K562 (cell line): ENCODE measurements at regions not wholly inside any gene's neighbourhood (a gene's known extent, or its start where the extent isn't known, plus 50 kb on each side); places are given as distances from the start of the nearest gene placed in this dataset.

Source experiments
- ATAC-seq: fragments of 200-7000 bp; cut with Tn5 transposase; 3 replicates; pipeline ENCODE4 v1.9.1; 2020; ENCODE audit warnings: moderate library complexity
- BruUV-seq: library from RNA; stranded (reverse); fragments of 400-500 nt; replicated peaks from 2 replicates; lab custom pipeline; 2021; lab: Mats Ljungman, UMichigan
- CTCF ChIA-PET: fragments of 300-600 bp; formaldehyde crosslinking; extraction: SDS; loops from one replicate; lab custom pipeline; 2021; ENCODE audit warnings: low intra/inter-chr PET ratio; lab: Yijun Ruan, JAX
- POLR2A ChIA-PET: fragments of 300-600, 350-650 bp; sonication (Branson Sonifier 250); formaldehyde crosslinking; extraction: SDS; loops from one replicate; lab custom pipeline; 2021; ENCODE audit warnings: antibody characterized with exemption, inconsistent platforms; lab: Yijun Ruan, JAX
- DNase-seq, 4 experiments: peaks; one replicate each; pipeline versions ENCODE4 v3.0.0 to v3.0.0-alpha.2; 2011 to 2018; ENCODE audit warnings: low spot score in 3 of 4, mixed read lengths in 3 of 4; ENCODE audit errors: extremely low read depth in 1 of 4
- FAIRE-seq: peaks from 2 replicates; lab custom pipeline; 2011; peaks lifted over from hg19 to GRCh38; lab: Jason Lieb, UNC
- H2AFZ ChIP-seq: 2 replicates; pipeline ENCODE4 v1.6.0; 2011; ENCODE audit warnings: low read depth, low read length, control low read depth, inconsistent platforms
- H3K27ac ChIP-seq: fragments of 200-600 bp; 3 replicates; pipeline ENCODE4 v1.8.0; 2011; ENCODE audit warnings: low read depth, mild to moderate bottlenecking, control low read depth, inconsistent platforms, low read length, moderate library complexity, mixed read lengths; ENCODE audit errors: extremely low read depth
- H3K27me3 ChIP-seq, 2 experiments: fragments of 300-600 bp in 1 of 2; 2 replicates in 1 of 2; 3 replicates in 1 of 2; pipeline versions ENCODE4 v1.6.0 to v1.8.0; 2011; ENCODE audit warnings: inconsistent platforms in 2 of 2, low read length in 2 of 2, mild to moderate bottlenecking in 1 of 2, mixed read lengths in 1 of 2, moderate library complexity in 1 of 2; ENCODE audit not compliant: control insufficient read depth in 2 of 2, insufficient read depth in 2 of 2
- H3K36me3 ChIP-seq: fragments of 300-600 bp; 3 replicates; pipeline ENCODE4 v1.8.0; 2011; ENCODE audit warnings: mild to moderate bottlenecking, low read length, inconsistent platforms; ENCODE audit not compliant: control insufficient read depth, insufficient read depth
- H3K4me1 ChIP-seq, 2 experiments: fragments of 200-600 bp in 1 of 2; replicated peaks in 1 of 2; 2 replicates in 1 of 2; 3 replicates in 1 of 2; pipeline versions ENCODE4 v1.5.1 to v1.8.0; 2011; ENCODE audit warnings: inconsistent platforms in 2 of 2, low read length in 2 of 2, mild to moderate bottlenecking in 1 of 2, mixed read lengths in 1 of 2, moderate library complexity in 1 of 2; ENCODE audit not compliant: control insufficient read depth in 2 of 2, insufficient read depth in 2 of 2
- H3K4me2 ChIP-seq: 2 replicates; pipeline ENCODE4 v1.6.1; 2011; ENCODE audit warnings: low read length, control low read depth, inconsistent platforms, mixed read lengths; ENCODE audit not compliant: insufficient read depth
- H3K4me3 ChIP-seq: fragments of 200-600 bp; sonication (generic), shearing (Covaris generic); 2 replicates; pipeline ENCODE4 v1.5.1; 2016; ENCODE audit warnings: control low read depth, inconsistent platforms
- H3K79me2 ChIP-seq: fragments of 200-600 bp; 3 replicates; pipeline ENCODE4 v1.8.0; 2011; ENCODE audit warnings: low read length, inconsistent platforms; ENCODE audit not compliant: control insufficient read depth, insufficient read depth
- H3K9ac ChIP-seq, 2 experiments: 2 replicates each; pipeline versions ENCODE4 v1.6.0 to v1.6.1; 2011; ENCODE audit warnings: low read depth in 2 of 2, low read length in 2 of 2, control low read depth in 1 of 2, inconsistent platforms in 1 of 2, mild to moderate bottlenecking in 1 of 2, mixed read lengths in 1 of 2; ENCODE audit not compliant: insufficient read depth in 1 of 2
- H3K9me1 ChIP-seq: one replicate; pipeline ENCODE4 v1.6.0; 2011; ENCODE audit warnings: inconsistent platforms, mild to moderate bottlenecking, low read length, moderate library complexity; ENCODE audit not compliant: control insufficient read depth, insufficient read depth
- H3K9me3 ChIP-seq: replicated peaks from 2 replicates; pipeline ENCODE4 v1.5.1; 2011; ENCODE audit warnings: low read depth, low read length, inconsistent platforms; ENCODE audit not compliant: control insufficient read depth, insufficient read depth
- H4K20me1 ChIP-seq: replicated peaks from 2 replicates; pipeline ENCODE4 v1.6.1; 2011; ENCODE audit warnings: low read length, inconsistent platforms, mixed read lengths; ENCODE audit not compliant: control insufficient read depth, insufficient read depth
- GATA2 ChIP-seq: sonication (generic); formaldehyde crosslinking; IDR thresholded peaks from 2 replicates; pipeline ENCODE4 v1.4.0; 2020; ENCODE audit warnings: mild to moderate bottlenecking, missing genetic modification reagents
- WGBS: fragments of 100-300 bp; shearing (Covaris generic); methylation state at CpG from one replicate; pipeline ENCODE4 v1.1.6; 2016; ENCODE audit warnings: low coverage, mixed read lengths; ENCODE audit not compliant: insufficient coverage; ENCODE audit errors: missing lambda C conversion rate; 5-methylcytosine and 5-hydroxymethylcytosine counted together
- in situ Hi-C: fragments of 300-500 bp; cut with MboI; formaldehyde crosslinking; loops from 4 replicates; pipeline ENCODE4 v1.15.0; 2018; ENCODE audit warnings: inconsistent platforms, mixed read lengths
- intact Hi-C: fragments of 100-400 bp; cut with micrococcal nuclease; formaldehyde crosslinking; loops from 2 replicates; pipeline ENCODE4 v1.14.2; 2022
- TF ChIP-seq, protein P1 (sequence below): fragments of 250-450 bp; sonication (Bioruptor Pico); IDR thresholded peaks from 2 replicates; pipeline ENCODE4 v1.4.0; 2020

DNA sequence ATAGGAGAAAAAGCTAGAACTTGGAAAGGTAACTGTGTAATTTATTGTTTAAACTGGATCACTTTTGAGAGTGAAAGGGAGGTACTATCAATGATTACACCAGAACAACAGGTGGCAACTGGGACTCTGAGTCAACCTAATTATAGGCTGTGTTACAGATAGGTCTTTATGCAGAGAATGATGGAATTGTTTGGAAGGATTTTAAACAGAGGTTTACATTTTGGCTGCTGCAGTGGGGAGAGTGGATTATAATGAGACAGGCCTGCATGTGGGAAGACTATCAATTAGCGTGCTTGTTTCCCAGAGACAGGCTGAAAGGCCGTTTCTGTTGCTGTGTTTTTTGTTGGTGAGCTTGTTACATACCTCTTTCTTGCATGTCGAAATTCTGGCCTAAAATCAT, 432.9 kb downstream of the PLA2G4A start (continued):
- TF ChIP-seq, protein P1, sequence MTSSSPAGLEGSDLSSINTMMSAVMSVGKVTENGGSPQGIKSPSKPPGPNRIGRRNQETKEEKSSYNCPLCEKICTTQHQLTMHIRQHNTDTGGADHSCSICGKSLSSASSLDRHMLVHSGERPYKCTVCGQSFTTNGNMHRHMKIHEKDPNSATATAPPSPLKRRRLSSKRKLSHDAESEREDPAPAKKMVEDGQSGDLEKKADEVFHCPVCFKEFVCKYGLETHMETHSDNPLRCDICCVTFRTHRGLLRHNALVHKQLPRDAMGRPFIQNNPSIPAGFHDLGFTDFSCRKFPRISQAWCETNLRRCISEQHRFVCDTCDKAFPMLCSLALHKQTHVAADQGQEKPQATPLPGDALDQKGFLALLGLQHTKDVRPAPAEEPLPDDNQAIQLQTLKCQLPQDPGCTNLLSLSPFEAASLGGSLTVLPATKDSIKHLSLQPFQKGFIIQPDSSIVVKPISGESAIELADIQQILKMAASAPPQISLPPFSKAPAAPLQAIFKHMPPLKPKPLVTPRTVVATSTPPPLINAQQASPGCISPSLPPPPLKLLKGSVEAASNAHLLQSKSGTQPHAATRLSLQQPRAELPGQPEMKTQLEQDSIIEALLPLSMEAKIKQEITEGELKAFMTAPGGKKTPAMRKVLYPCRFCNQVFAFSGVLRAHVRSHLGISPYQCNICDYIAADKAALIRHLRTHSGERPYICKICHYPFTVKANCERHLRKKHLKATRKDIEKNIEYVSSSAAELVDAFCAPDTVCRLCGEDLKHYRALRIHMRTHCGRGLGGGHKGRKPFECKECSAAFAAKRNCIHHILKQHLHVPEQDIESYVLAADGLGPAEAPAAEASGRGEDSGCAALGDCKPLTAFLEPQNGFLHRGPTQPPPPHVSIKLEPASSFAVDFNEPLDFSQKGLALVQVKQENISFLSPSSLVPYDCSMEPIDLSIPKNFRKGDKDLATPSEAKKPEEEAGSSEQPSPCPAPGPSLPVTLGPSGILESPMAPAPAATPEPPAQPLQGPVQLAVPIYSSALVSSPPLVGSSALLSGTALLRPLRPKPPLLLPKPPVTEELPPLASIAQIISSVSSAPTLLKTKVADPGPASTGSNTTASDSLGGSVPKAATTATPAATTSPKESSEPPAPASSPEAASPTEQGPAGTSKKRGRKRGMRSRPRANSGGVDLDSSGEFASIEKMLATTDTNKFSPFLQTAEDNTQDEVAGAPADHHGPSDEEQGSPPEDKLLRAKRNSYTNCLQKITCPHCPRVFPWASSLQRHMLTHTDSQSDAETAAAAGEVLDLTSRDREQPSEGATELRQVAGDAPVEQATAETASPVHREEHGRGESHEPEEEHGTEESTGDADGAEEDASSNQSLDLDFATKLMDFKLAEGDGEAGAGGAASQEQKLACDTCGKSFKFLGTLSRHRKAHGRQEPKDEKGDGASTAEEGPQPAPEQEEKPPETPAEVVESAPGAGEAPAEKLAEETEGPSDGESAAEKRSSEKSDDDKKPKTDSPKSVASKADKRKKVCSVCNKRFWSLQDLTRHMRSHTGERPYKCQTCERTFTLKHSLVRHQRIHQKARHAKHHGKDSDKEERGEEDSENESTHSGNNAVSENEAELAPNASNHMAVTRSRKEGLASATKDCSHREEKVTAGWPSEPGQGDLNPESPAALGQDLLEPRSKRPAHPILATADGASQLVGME (CRISPR knock-in tag) = no peak

DNA sequence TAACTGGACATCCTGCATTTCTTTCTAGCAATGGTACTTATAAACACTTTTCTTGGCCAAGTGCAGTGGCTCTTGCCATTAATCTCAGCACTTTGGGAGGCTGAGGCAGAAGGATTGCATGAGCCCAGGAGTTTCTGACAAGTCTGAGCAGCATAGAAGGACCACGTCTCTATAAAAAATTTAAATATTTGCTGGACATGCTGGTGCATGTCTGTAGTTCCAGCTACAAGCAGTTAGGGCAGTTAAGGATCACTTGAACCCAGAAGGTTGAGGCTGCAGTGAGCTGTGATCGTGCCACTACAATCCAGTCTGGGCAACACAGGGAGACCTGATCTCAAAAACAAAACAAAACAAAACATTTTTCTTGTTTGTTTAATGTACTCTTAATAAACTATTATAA, 434.0 kb downstream of the PLA2G4A start:
- H3K27me3 ChIP-seq = no peaks in the 10 kb centered on the region
- BruUV-seq = no TSS peak
- intact Hi-C loops (no loop called here), in situ Hi-C loops (no loop called here)
- H3K9me1 ChIP-seq = no peaks in the 10 kb centered on the region
- no peak for TF ChIP-seq GATA2 (CRISPR knock-in tag)
- FAIRE-seq = no peak
- ChIA-PET CTCF (no interaction called here), POLR2A (no interaction called here)
- no peaks in the 10 kb centered on the region for H3K79me2 ChIP-seq
- H3K4me1 ChIP-seq = no peaks in the 10 kb centered on the region
- H3K4me3 ChIP-seq = no peak overlapping the region
- no peak overlapping the region for H3K4me2 ChIP-seq
- no peaks in the 10 kb centered on the region for H4K20me1 ChIP-seq
- no peak for DNase-seq
- ATAC-seq = no peak
- H2AFZ ChIP-seq = no peak overlapping the region
- no peaks in the 10 kb centered on the region for H3K9me3 ChIP-seq
- H3K9ac ChIP-seq = no peak overlapping the region
- no peaks in the 10 kb centered on the region for H3K36me3 ChIP-seq
- no peak overlapping the region for H3K27ac ChIP-seq
- 5% methylated on average over 2 of the region's 2 CpGs for WGBS
